Right atrium auricular region (tissue), 2 donors: ENCODE measurements at regions not wholly inside any gene's neighbourhood (a gene's known extent, or its start where the extent isn't known, plus 50 kb on each side); places are given as distances from the start of the nearest gene placed in this dataset.

ENCODE experiments used
- DNase-seq: peaks from one replicate; pipeline ENCODE4 v3.0.0-alpha.2; 2019; ENCODE audit warnings: low spot score
- H3K27ac ChIP-seq, 2 donors: fragments of 200-600 bp; sonication (generic); 1 replicate in 1 of 2; 2 replicates in 1 of 2; pipeline ENCODE4 v1.5.1; 2016 to 2019
- H3K27me3 ChIP-seq, 2 donors: fragments of 200-600 bp; sonication (generic); one replicate each; pipeline versions ENCODE4 v1.5.1 to v1.6.0; 2017 to 2019
- H3K36me3 ChIP-seq: fragments of 200-600 bp; sonication (generic); one replicate; pipeline ENCODE4 v1.5.1; 2016
- H3K4me1 ChIP-seq, 2 donors: fragments of 200-600 bp; sonication (generic); one replicate each; pipeline versions ENCODE4 v1.5.1 to v1.6.0; 2017 to 2019
- H3K4me3 ChIP-seq, 2 donors: fragments of 200-600 bp; sonication (generic); 1 replicate in 1 of 2; 2 replicates in 1 of 2; pipeline ENCODE4 v1.5.1; 2017 to 2019; ENCODE audit warnings: mild to moderate bottlenecking in 1 of 2, moderate library complexity in 1 of 2
- H3K9me3 ChIP-seq, 2 donors: fragments of 200-600 bp; sonication (generic); one replicate each; pipeline ENCODE4 v1.5.1; 2019
- TF ChIP-seq, protein P1 (sequence below), 2 donors: fragments of 200-600 bp; sonication (generic); IDR thresholded peaks; one replicate each; pipeline ENCODE4 v1.5.1; 2019; ENCODE audit warnings: antibody characterized with exemption in 2 of 2

GRCh38 chr6:137341681-137342195, 122.6 kb upstream of the IFNGR1 start:
- Histone ChIP-seq H3K9me3 (no peaks in the 10 kb centered on the region), H3K36me3 (no peaks in the 10 kb centered on the region), H3K27ac (no peak overlapping the region), H3K4me3 (no peak overlapping the region), H3K27me3 (no peaks in the 10 kb centered on the region), H3K4me1 (peaks cover 0 to 14% of the 10 kb centered on the region in 2 donors)
- TF ChIP-seq, protein P1, sequence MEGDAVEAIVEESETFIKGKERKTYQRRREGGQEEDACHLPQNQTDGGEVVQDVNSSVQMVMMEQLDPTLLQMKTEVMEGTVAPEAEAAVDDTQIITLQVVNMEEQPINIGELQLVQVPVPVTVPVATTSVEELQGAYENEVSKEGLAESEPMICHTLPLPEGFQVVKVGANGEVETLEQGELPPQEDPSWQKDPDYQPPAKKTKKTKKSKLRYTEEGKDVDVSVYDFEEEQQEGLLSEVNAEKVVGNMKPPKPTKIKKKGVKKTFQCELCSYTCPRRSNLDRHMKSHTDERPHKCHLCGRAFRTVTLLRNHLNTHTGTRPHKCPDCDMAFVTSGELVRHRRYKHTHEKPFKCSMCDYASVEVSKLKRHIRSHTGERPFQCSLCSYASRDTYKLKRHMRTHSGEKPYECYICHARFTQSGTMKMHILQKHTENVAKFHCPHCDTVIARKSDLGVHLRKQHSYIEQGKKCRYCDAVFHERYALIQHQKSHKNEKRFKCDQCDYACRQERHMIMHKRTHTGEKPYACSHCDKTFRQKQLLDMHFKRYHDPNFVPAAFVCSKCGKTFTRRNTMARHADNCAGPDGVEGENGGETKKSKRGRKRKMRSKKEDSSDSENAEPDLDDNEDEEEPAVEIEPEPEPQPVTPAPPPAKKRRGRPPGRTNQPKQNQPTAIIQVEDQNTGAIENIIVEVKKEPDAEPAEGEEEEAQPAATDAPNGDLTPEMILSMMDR (IDR thresholded peaks at IDR 0.05), result no peak
- DNase-seq, result no peak

- H3K36me3 ChIP-seq, result no peaks in the 10 kb centered on the region
- H3K9me3 ChIP-seq, result no peaks in the 10 kb centered on the region
- no peaks in the 10 kb centered on the region for H3K27me3 ChIP-seq
- TF ChIP-seq, protein P1 (IDR thresholded peaks at IDR 0.05), result no peak
- DNase-seq, result no peak
- no peak overlapping the region for H3K4me3 ChIP-seq
- H3K4me1 ChIP-seq, result peaks cover 0 to 14% of the 10 kb centered on the region in 2 donors
- peak overlapping the region in 1 of 2 donors; percentile 14 for H3K27ac ChIP-seq
Observed at GRCh38 chr6:137339929-137340559, 120.9 kb upstream of the IFNGR1 start.

- no peaks in the 10 kb centered on the region for H3K4me1 ChIP-seq
- no peaks in the 10 kb centered on the region for H3K9me3 ChIP-seq
- no peaks in the 10 kb centered on the region for H3K36me3 ChIP-seq
- DNase-seq, result no peak
- no peaks in the 10 kb centered on the region for H3K27me3 ChIP-seq
- H3K4me3 ChIP-seq, result no peak overlapping the region
- TF ChIP-seq, protein P1 (IDR thresholded peaks at IDR 0.05), result no peak
- no peak overlapping the region for H3K27ac ChIP-seq
Observed at GRCh38 chr6:137334884-137335283, 115.7 kb upstream of the IFNGR1 start.

- TF ChIP-seq, protein P1 (IDR thresholded peaks at IDR 0.05), result no peak
- H3K4me3 ChIP-seq, result no peak overlapping the region
- no peaks in the 10 kb centered on the region for H3K27me3 ChIP-seq
- no peaks in the 10 kb centered on the region for H3K36me3 ChIP-seq
- no peaks in the 10 kb centered on the region for H3K4me1 ChIP-seq
- DNase-seq, result no peak
- no peak overlapping the region for H3K27ac ChIP-seq
- no peaks in the 10 kb centered on the region for H3K9me3 ChIP-seq
Observed at GRCh38 chr6:137334094-137334493, 114.9 kb upstream of the IFNGR1 start.

- Histone ChIP-seq H3K36me3 (no peaks in the 10 kb centered on the region), H3K4me3 (no peak overlapping the region), H3K27me3 (no peaks in the 10 kb centered on the region), H3K9me3 (no peaks in the 10 kb centered on the region), H3K4me1 (no peaks in the 10 kb centered on the region), H3K27ac (no peak overlapping the region)
- no peak for DNase-seq
- TF ChIP-seq, protein P1 (IDR thresholded peaks at IDR 0.05), result no peak
Observed at GRCh38 chr6:137332637-137333280, 113.6 kb upstream of the IFNGR1 start.
